NB4 (cell line): ENCODE measurements at regions not wholly inside any gene's neighbourhood (a gene's known extent, or its start where the extent isn't known, plus 50 kb on each side); places are given as distances from the start of the nearest gene placed in this dataset.

Source experiments
- CTCF ChIP-seq: IDR thresholded peaks from one replicate; pipeline ENCODE4 v1.5.1; 2012; ENCODE audit warnings: low read depth, low read length
- MYC ChIP-seq: IDR thresholded peaks from 2 replicates; pipeline ENCODE4 v1.6.1; 2011; ENCODE audit warnings: low read depth, low read length
- POLR2A ChIP-seq: IDR thresholded peaks from 2 replicates; pipeline ENCODE4 v1.6.1; 2011; ENCODE audit warnings: mild to moderate bottlenecking; ENCODE audit not compliant: insufficient read length; ENCODE audit errors: extremely low read depth

- no peak for TF ChIP-seq CTCF
- TF ChIP-seq POLR2A = no peak
- no peak for TF ChIP-seq MYC
These were observed 267.5 kb upstream of the AGTR2 start for GRCh38 chrX:115902995-115903394.
